GM19240 (cell line): ENCODE measurements at regions not wholly inside any gene's neighbourhood (a gene's known extent, or its start where the extent isn't known, plus 50 kb on each side); places are given as distances from the start of the nearest gene placed in this dataset.

Source experiments
- DNase-seq: peaks from one replicate; pipeline ENCODE4 v3.0.0; 2011; ENCODE audit warnings: low spot score; ENCODE audit not compliant: insufficient read length

DNA sequence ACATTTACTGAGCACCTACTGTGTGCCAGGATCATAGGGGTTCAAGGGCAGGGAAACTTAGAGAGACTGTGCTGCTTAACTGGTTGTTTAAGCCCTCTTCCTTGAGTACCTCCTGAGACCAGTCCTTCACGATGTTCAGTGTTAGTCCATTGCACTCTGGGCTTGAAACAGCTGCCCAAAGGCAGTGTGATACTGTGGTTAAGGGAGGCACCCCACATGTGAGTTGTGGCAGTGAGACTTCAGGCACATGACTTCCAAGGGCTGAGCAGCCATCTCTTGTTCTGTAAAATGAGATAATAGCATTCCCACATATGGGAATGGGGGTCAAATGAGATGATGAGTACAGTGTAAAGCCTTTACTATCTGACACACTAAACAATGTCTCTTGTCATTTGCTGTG lies 75.1 kb downstream of the LINGO1 start:
- DNase-seq: no peak

DNA sequence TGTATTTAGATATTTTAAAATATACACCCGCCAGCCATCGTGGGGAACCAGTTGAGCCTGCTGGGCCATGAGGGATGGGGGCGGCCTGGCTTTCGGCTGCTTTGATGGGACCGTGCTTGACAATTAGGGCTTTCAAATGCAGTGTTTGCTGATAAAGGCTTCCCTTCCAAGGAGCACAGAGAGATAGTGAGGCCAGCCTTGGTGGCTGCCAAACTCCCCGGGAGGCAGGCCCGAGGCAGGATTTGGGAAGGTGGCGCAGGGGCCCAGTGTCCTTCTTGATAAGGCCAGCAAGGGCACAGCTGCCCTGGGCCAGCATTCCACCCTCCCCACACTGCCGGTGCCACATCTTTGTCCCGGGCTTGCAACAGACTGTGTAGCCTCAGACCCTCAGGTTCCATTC lies 75.6 kb downstream of the LINGO1 start:
- no peak for DNase-seq

DNA sequence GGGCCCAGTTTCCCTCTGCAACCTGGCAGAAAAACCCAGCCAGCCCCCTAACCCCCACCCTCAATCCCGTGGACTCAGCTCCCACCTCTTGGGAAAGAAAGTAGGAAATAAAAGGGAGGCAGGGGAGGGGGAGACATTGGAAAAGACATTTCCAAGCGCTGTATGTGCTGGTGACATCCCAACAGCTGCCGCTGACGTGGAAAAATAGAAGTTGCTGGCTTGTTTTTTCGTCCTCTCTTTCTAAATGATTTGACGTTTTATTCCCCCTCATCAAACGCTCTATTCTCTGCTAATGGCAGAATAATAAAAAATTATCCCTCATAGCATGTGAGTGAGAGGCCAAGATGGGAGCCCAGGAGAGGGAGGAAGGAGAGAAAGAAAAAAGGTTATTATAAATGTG lies 76.1 kb downstream of the LINGO1 start:
- DNase-seq: no peak

DNA sequence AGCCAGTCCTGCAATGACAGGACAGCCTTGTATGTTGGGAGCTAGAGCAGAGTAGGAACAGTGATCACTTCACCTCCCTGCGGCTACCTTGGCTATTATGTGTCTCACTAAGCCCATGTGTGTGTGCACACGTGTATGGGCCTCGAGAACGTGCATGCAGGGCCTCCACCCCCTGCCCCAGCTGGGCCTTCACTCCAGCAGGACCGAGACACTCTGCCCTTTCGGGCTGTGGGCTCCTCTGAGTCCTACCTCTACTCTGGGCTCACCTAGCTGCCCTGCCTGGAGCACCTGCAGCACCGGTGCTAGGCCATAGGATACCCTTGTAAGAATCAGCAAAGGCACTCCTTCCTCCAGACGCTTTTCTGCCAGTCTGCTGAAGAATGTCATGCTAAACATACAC lies 77.5 kb downstream of the LINGO1 start:
- no peak for DNase-seq

DNA sequence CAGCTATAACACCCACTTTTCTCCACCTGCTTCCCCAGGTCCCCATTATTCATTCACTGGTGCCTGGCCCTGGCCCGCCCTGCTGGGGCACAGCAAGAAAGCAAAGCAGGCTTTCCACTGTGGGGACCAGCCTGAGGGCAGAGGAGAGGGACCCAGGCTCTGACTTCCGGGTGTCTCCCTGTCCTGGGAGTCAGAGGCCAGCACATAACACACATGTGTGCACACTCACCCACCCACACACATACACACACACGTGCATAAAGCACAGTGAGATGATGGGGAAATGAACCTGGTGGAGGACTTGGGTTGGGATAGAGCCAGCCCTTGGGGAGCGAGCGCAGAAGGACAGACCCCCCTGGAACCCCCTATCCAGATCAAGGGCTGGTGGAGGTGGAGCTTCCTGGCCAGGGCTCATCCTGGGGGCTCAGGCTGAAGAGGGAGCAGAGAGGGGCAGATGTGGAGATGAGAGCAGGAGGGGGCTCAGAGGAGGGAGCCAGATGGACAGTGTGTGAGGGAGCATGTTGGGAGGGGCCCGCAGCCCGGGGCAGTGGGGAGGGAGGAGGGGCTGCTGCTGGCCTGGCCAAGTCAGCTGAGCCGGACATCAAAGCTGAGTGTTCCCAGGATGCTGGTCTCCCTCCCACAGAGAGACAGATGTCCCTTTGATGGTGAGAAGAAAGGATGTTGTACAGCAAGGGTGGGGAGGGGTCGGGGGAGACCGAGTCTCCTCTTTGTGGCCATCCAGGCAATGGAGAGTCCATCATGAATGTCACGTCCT lies 78.2 kb downstream of the LINGO1 start:
- no peak for DNase-seq

DNA sequence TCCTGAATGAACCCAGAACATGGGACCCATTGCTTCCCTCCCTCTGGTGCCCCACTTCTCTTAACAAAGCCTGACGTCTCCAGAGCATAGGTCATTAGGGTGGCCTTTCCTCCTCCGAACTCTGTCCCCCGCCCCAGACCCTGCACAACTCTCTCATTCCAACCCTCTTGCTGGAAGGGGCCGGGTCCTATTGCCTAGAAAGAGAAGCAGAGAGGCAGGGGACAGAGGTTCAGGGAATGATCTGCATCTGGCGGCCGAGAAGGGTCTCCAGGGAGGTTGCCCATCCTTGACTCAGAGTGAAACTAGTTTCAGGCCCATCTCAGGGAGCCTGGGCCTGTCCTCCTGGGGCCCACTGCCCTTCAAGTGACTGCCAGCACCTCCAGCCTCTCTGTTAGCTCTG lies 79.0 kb downstream of the LINGO1 start:
- no peak for DNase-seq

DNA sequence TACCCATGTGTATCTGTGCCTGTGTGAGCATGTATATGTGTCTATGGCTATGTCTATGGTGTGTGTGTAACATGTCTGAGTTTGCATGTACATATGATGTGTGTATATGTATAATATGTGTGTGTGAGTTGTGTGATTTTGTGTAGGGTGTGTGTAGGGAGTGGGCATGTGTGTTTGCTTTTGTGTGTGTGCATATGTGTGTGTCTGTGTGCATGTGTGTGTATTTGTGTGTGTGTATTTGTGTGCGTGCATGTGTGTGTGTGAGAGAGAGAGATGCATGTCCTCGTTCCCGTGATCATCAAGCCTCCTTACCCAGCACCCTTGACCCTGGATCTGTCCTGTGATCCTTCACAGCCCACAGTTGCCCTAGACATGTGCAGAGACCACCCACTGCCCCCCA lies 79.5 kb downstream of the LINGO1 start:
- no peak for DNase-seq

DNA sequence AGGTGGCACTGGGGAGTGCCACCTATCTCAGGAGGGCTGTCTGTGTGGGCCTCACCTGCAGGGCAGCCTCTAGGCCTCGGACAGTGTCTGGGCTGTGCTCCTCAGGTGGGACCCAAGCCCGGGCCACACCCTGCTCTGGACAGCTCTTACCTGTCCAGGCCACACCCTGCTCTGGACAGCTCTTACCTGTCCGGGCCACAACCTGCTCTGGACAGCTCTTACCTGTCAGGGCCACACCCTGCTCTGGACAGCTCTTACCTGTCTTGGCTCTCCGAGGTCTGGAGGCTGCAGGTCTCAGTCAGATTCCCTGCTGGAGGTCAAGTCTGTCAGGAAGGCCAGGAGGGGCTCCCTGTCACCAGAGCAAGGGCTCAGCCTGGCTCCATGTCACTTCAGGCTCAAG lies 80.6 kb downstream of the LINGO1 start:
- DNase-seq: no peak

DNA sequence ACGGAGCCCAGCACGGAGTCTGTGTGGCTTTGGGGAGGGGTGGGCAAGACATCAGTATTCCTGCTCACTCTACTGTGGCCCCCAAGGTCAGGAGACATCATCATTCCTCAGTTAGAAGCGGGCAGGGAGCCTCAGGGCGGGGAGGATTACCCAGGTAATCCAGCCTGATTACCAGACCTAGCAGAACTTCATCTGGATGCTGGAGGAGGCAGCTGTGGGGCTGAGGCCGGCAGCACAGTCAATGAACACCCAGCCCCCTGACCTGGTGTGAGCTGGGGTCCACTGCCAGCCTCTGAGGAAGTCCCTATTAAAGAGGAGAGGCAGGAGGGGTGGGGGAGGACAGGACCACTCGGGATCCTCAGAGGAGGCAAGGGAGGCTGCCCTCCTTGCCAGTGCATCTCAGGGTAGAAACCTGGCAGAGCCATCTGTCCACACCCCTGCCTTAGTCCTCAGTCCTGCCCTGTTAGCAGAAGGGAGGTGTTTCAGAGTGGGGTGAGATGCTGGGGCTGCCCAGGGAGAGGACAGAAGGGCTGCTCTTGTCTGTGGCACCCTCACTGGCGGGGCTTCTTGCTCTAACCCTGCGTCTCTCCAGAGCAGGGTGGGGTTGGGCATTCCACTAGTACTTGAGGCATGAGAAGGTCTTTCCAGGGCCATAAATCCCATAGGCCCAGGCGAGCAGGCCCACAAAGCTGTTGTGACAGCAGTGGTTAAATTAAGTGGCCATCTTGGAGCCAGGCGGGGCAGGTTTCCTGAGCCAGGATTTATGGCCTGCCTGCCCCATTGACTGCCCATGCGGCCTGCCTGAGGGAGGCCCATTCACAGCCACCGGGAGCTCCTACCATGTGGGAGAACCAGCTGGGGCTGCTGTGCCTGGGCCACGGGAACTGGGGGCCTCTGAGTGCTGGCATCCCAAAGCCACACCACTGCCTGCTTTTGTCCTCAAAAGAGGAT lies 82.1 kb downstream of the LINGO1 start:
- DNase-seq: no peak

DNA sequence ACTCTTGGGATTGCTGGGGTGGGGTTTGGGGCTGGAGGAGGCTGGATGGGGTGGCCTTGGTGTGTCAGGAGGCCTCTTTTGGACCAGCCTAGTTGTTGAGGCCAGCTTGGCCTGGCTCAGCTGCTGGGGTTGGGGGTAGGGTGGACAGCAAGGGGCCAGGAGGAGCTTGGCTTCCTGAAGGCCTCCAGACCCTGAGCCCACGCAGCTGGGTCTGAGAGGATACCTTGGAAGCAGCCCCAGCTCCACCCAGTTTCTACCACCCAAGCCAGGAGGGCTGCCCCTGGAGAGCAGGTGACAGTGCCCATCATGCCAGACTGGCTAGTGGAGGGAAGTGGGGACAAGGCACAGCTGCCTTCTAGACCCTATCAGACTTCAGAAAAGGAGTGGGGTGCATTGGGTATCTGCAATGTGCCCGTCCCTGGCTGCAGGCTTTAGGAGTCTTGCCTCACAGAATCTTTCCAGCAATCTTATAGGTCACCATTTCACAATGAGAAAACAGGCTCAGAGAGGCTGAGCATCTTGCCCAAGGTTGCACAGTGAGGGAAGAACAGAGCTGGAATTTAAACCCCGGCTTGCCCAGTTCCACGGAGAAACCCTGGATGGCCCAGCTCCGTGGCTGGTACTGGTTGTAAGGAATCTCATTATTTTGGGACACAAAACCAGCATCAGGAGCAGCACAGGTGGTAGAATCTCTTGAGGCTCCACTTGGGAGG lies 83.0 kb downstream of the LINGO1 start:
- no peak for DNase-seq

DNA sequence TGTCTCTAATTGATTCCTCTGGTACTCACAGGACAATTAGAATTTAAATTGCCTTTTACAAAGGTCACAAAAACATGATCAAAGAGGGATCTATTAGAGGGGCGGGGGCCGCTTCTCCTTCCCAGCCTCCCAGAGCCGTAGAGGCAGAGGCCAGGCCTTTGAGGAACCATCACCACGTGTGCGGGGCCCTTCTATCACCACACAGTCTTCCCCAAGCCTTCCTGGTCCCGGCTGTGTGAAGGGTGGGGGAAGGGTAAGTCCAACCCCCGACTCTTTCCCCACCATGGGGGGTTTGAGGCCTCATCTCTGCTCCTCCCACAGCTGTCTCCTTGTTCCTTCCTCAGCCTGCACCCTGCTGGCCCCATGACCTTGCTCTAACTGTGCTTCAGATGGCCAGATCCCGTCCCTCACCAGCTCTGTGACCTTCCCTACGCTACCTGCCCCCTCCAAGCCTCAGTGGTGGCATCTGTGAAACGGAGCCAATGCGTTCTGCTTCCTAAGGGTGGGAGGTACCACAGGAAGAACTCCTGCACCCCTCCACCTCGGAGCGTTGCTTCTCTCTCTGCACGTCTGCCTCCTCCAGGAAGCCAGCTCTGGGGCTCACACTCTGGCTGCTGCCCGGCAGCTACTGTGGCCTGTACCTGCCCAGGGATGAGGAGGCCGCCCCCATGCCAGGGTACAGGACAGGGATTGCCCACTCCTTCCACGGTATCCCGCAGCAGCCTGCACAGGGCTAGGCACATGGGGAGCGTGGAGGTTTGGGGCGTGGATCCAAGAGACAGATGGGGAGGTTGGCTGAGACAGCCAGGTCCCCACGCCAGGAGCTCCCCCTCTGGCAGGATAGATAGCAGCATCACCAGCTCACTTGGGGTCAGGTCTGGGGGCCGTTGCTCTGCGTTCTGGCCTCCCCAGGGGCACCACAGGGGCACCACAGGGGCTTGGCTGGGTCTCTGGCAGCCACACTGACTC lies 83.8 kb downstream of the LINGO1 start:
- no peak for DNase-seq

DNA sequence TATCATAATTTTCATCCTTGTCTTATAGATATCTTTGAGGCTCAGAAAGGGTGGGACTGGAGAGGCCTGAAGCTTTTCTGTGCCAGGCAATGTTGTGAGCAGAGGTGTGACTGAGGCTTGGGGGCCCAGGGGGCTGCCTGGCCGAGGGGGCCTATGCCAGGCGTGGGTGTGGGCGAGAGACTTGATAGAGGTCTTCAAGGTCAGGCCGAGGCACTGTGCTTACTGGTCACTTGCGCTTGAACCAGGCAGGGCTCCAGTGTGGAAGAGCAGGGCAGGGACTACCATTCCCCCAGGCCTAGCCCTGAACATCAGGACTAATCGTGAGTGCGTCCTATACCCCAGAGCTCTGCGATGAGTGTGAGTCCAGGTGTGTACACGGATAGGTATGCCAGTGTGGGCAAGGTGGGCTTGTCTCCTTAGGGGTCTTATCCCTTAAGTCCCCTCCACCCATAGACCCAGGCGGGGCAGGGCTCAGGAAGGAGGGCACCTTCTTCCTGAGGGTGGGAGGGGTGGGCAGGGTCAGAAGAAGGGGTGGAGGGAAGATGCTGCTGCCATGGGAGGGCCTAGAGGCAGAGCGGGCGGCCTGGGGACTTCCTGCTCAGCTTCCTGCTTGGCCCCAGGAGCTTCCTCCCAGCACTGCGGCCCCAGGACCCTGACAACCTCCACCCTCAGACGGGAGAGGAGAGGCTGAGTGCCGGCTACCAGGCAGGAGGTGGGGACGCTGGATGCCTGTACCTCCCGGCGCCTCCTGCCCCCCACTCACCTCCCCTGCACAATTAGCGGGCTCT lies 84.7 kb downstream of the LINGO1 start:
- DNase-seq: no peak

DNA sequence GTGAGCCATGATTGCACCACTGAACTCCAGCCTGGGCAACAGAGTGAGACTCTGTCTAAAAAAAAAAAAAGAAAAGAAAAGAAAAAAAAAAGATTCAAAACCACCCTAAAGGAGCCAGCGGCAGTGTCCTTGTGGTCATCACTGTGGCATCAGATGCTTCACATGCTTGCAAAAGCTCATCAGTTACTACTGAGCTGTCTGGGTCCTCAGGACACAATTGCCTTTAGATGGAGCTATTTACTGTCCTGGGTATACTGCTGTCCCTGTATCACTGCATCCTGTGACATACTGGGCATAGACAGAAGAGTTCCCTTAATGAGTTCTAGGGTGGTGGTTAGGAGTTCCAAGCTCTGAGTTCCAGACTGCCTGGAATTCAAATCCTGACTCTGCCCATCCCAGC lies 85.8 kb downstream of the LINGO1 start:
- DNase-seq: no peak

DNA sequence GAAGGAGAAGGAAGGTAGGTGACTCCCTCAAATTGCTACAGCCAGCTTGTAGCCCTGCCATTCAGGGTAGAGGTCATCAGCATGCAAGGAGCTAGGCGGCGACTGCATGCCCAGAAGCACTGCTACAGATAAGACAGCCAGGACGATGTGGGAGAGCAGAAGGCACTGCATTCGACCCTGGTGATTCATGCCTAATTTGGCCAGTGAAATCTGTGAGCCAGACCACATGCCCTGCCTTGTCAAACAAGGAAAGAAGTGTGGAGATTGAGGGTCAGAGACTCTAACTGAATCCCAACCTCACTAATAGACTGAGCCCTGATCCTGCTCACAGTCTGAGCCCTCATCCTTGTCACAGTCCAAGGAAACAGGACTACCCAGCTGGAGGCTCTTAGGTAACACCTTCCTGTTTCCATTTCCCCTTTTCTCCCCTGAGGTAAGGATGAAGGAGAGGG lies 86.6 kb downstream of the LINGO1 start:
- no peak for DNase-seq

DNA sequence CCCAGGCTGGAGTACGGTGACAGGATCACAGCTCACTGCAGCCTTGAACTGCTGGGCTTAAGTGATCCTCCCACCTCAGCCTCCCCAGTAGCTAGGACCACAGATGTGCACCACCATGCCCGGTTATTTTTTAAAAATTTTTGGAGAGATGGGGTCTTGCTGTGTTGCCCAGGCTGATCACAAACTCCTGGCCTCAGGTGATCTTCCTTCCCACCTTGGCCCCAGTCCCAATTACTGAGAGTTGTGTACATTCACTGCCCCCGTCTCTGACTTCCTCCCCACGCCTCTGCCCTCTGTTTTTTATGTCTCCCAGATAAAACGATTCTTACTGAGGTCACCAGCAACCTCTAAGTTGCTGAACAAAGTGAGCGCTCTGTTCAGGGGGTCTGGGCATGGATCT lies 87.7 kb downstream of the LINGO1 start:
- DNase-seq: no peak

DNA sequence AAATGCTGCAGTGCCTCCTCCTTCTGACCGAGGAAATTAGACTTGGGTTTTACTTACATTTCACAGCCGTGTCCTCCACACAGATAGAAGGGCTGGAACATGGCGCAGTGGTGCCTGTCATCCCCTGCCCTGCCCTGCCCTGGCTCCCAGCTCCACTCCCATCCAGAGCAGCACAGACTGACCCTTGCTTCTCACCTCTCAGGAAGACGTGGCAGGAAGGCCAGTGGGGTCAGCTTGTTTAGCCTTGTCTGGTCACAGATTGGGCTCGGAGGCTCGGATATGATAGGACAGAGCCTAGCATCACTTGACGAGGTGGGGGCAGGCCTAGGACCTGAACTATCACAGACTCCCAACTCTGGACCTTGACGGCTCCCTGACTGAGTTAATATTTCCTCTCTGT lies 88.5 kb downstream of the LINGO1 start:
- DNase-seq: no peak

DNA sequence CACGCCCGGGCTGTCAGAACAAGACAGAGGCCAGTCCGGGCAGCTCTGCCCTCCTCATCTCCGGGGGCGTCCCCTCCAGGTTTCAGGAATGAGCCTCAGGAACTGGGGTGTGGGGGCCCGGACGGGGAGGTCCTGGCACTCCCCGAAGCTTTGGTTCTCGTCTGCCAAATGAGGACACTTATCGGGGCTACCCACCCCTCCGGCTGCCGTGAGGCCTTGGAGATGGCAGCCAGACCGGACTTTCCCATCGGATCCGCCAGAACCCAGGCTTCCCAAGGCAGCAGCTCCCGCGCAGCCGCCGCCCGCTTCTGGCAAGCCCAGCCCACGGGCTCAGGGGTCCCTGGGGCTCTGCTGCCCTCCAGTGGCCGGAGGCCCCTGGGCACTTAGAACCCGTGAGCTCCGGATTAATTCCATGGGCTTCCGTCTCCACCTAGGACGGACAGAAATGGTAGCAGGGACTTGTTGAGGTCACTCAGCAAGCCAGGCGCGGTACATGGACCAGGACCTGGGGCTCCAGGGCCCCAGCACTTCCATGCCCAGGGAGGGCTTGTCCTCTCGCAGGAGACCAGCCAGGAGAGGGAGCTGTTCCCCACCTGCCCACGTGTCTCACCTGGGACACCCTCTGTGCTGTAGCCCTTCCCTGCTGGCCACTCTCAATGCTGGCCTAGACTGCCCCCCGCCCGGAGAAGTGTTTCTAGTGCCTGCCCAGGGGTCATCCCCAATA lies 89.4 kb downstream of the LINGO1 start:
- DNase-seq: peak; percentile 91

DNA sequence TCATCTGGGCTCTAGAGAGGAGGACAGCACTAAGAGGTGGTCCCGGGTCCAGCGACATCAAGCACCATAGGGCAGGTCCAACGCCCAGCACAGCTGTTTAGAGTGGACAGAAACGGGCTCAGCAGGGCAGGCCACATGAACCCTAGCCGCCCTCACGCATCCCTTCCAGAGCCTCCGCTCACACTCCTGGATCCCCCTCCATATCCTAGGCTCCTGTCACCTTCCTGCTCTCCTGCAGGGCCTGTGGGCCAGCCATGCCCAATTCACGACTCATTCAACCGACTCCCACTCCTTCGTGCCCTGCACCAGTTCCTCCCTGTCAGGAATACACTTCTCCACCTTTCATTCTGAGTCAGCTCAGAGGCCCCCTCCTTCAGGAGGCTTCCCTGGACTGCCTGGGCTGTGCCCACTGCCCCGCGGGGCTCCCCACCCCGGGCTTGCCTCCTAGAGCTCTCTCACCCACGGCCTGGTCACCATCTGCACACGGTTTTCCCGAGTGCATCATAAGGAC lies 90.2 kb downstream of the LINGO1 start:
- no peak for DNase-seq
